ENCODE measurements at regions not wholly inside any gene's neighbourhood (a gene's known extent, or its start where the extent isn't known, plus 50 kb on each side); places are given as distances from the start of the nearest gene placed in this dataset.

DNA sequence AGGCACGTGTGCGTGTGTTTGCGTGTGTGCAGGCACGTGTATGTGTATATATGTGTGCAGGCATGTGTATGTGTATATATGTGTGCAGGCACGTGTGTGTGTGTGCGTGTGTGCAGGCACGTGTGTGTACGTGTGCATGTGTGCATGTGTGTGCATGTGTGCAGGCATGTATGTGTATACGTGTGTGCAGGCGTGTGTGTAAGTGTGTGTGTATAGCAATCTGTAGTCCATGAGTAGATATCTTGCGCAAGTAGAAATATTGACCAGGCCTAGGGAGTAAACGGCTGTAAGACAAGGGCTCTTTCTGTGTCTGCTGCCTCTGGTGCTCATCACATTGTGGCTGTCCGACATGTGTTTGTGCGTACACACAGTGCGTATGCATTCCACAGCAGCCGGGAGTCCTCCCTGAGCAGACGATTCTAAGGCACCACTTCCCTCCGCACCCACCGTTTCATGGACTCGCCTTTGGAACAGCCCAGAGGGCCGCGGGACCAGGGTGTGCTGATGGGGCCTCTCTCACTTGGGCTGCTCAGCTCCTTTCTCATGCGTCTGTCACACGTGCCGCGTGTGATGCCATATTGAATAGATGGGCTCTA, 167.6 kb downstream of the ERMARD start:
- Histone ChIP-seq H3K4me1 (ENCODE audit: insufficient read depth) (no peaks in the 10 kb centered on the region), H3K36me3 (ENCODE audit: insufficient read depth) (no peaks in the 10 kb centered on the region), H3K27ac (ENCODE audit: low read depth) (no peak overlapping the region), H2AFZ (no peak overlapping the region), H3K9me2 (ENCODE audit: insufficient read depth) (no peaks in the 10 kb centered on the region), H4K20me1 (replicated peaks; ENCODE audit: insufficient read depth) (no peaks in the 10 kb centered on the region), H3K27me3 (ENCODE audit: insufficient read depth) (no peaks in the 10 kb centered on the region), H3K79me2 (replicated peaks; ENCODE audit: insufficient read depth) (no peaks in the 10 kb centered on the region), H3K4me2 (no peak overlapping the region), H3K4me3 (no peak overlapping the region), H3F3A (replicated peaks; ENCODE audit: low read depth) (0 out of 2 replicates have a peak, but pooled peaks cover 5% of the 10 kb centered on the region)
- no peak for TF ChIP-seq ZNF462 (CRISPR knock-in tag; IDR thresholded peaks at IDR 0.05)
- TF ChIP-seq CREB1 (CRISPR knock-in tag; IDR thresholded peaks at IDR 0.05; ENCODE audit: low read depth): no peak
- TF ChIP-seq EZH2 (IDR thresholded peaks at IDR 0.05; ENCODE audit: low read depth, unreplicated experiment): no peak
- no peak for TF ChIP-seq JUNB (IDR thresholded peaks at IDR 0.05; ENCODE audit: unreplicated experiment)
- TF ChIP-seq ETS1 (IDR thresholded peaks at IDR 0.05): no peak
- TF ChIP-seq STAT1 (IDR thresholded peaks at IDR 0.05; ENCODE audit: unreplicated experiment): no peak
- no peak for TF ChIP-seq EZH2phosphoT487 (IDR thresholded peaks at IDR 0.05; ENCODE audit: unreplicated experiment)
- TF ChIP-seq ZNF114 (CRISPR knock-in tag; IDR thresholded peaks at IDR 0.05): no peak
- ATAC-seq (no peak), DNase-seq (ENCODE audit: low spot score) (no peak)
- Mint-ChIP-seq H3K27ac (no peak overlapping the region), H3K36me3 (ENCODE audit: low read depth) (peaks cover 5% of the 10 kb centered on the region; the same call in 1 of the 3 replicates), H3K27me3 (ENCODE audit: insufficient read depth, low read depth, poor library complexity) (peaks cover 8% of the 10 kb centered on the region), H3K4me3 (no peak overlapping the region), H3K4me1 (peaks cover 5% of the 10 kb centered on the region), H3K9me3 (peaks cover 7% of the 10 kb centered on the region)

Measured in GM23338 (cell line).